A673 (cell line): ENCODE measurements at regions not wholly inside any gene's neighbourhood (a gene's known extent, or its start where the extent isn't known, plus 50 kb on each side); places are given as distances from the start of the nearest gene placed in this dataset.

ENCODE experiments used
- CTCF ChIP-seq: fragments of 300-800, 200-600 bp; sonication (generic); conservative IDR thresholded peaks from 2 replicates; pipeline ENCODE4 v1.5.1; 2017; ENCODE audit warnings: low read depth, mild to moderate bottlenecking, antibody characterized with exemption, low read length, moderate library complexity, mixed read lengths
- EZH2 ChIP-seq: fragments of 200-600 bp; sonication (generic); IDR thresholded peaks from 2 replicates; pipeline ENCODE4 v1.6.1; 2017; ENCODE audit warnings: borderline replicate concordance, low read depth, mild to moderate bottlenecking, mixed read lengths, antibody characterized with exemption, low read length; ENCODE audit not compliant: poor library complexity, severe bottlenecking

- TF ChIP-seq EZH2 = no peak
- TF ChIP-seq CTCF = no peak
Observed at GRCh38 chr3:103083848-103084631, 649.2 kb downstream of the ZPLD1 start.
